K562 (cell line): ENCODE measurements at regions not wholly inside any gene's neighbourhood (a gene's known extent, or its start where the extent isn't known, plus 50 kb on each side); places are given as distances from the start of the nearest gene placed in this dataset.

Source experiments
- CBX2 ChIP-seq: fragments of 200-600 bp; sonication (generic); IDR thresholded peaks from one replicate; pipeline ENCODE4 v1.6.1; 2012; ENCODE audit warnings: mild to moderate bottlenecking, low read length, inconsistent platforms; ENCODE audit not compliant: insufficient read depth, poor library complexity, severe bottlenecking
- FUS ChIP-seq: fragments of 200-400 bp; formaldehyde crosslinking; optimal IDR thresholded peaks from 2 replicates; pipeline ENCODE3; 2017; ENCODE audit warnings: low read depth, low read length
- MYBL2 ChIP-seq, 2 experiments: fragments of 450-650 bp in 1 of 2; sonication (generic) in 1 of 2; formaldehyde crosslinking in 1 of 2; IDR thresholded peaks; 2 replicates each; pipeline versions ENCODE4 v1.6.1 to v1.8.1; 2017 to 2022; ENCODE audit warnings: borderline replicate concordance in 1 of 2, inconsistent platforms in 1 of 2, low read depth in 1 of 2, mild to moderate bottlenecking in 1 of 2, missing genetic modification reagents in 1 of 2, moderate library complexity in 1 of 2
- NBN ChIP-seq: fragments of 450-650 bp; IDR thresholded peaks from 2 replicates; pipeline ENCODE4 v1.6.1; 2016; ENCODE audit warnings: low read depth, mild to moderate bottlenecking
- POLR2B ChIP-seq: fragments of 450-650 bp; IDR thresholded peaks from 2 replicates; pipeline ENCODE4 v1.6.1; 2018; ENCODE audit warnings: low read depth; ENCODE audit not compliant: partially characterized antibody
- RBM25 ChIP-seq: fragments of 200-400 bp; formaldehyde crosslinking; IDR thresholded peaks from 2 replicates; pipeline ENCODE4 v1.6.1; 2018; ENCODE audit warnings: low read length, low read depth, moderate library complexity; ENCODE audit not compliant: severe bottlenecking
- SIN3B ChIP-seq: fragments of 450-650 bp; IDR thresholded peaks from 2 replicates; pipeline ENCODE4 v1.6.1; 2017; ENCODE audit warnings: low read depth, mild to moderate bottlenecking, moderate library complexity
- SLC30A9 ChIP-seq: fragments of 250-450 bp; sonication (Bioruptor Pico); IDR thresholded peaks from 2 replicates; pipeline ENCODE4 v1.8.0; 2022; ENCODE audit warnings: mild to moderate bottlenecking, moderate library complexity
- ZC3H4 ChIP-seq: sonication (generic); formaldehyde crosslinking; IDR thresholded peaks from 2 replicates; pipeline ENCODE4 v1.9.0; 2021; ENCODE audit warnings: missing genetic modification reagents, borderline replicate concordance
- ZFP30 ChIP-seq: fragments of 250-450 bp; sonication (Bioruptor Pico); IDR thresholded peaks from 2 replicates; pipeline ENCODE4 v1.8.0; 2022; ENCODE audit warnings: moderate library complexity, mild to moderate bottlenecking, inconsistent platforms, borderline replicate concordance
- ZKSCAN1 ChIP-seq: fragments of 150-350 bp; IDR thresholded peaks from 2 replicates; pipeline ENCODE4 v1.6.1; 2016; ENCODE audit warnings: low read depth, low read length
- ZNF239 ChIP-seq: fragments of 250-450 bp; sonication (Bioruptor Pico); IDR thresholded peaks from 2 replicates; pipeline ENCODE4 v1.4.0; 2020; ENCODE audit warnings: mild to moderate bottlenecking
- ZNF551 ChIP-seq: fragments of 250-450 bp; sonication (Bioruptor Pico); IDR thresholded peaks from 2 replicates; pipeline ENCODE4 v1.5.0; 2021; ENCODE audit warnings: mild to moderate bottlenecking, moderate library complexity
- TF ChIP-seq, protein P1 (sequence below): sonication (generic); formaldehyde crosslinking; IDR thresholded peaks from 2 replicates; pipeline ENCODE4 v1.8.1; 2023; ENCODE audit warnings: missing genetic modification reagents, mild to moderate bottlenecking, borderline replicate concordance
- TF ChIP-seq, protein P2 (sequence below): fragments of 450-650 bp; IDR thresholded peaks from 2 replicates; pipeline ENCODE4 v1.7.0; 2016; ENCODE audit warnings: borderline replicate concordance
- TF ChIP-seq, protein P3 (sequence below): sonication (generic); formaldehyde crosslinking; IDR thresholded peaks from 2 replicates; pipeline ENCODE4 v1.8.0; 2022; ENCODE audit warnings: mild to moderate bottlenecking, missing genetic modification reagents
- TF ChIP-seq, protein P4 (sequence below): fragments of 450-650 bp; IDR thresholded peaks from 2 replicates; pipeline ENCODE4 v1.6.1; 2017; ENCODE audit warnings: antibody characterized with exemption
- TF ChIP-seq, protein P5 (sequence below): sonication (generic); formaldehyde crosslinking; IDR thresholded peaks from 2 replicates; pipeline ENCODE4 v1.8.0; 2022; ENCODE audit warnings: missing genetic modification reagents, mild to moderate bottlenecking, moderate library complexity, borderline replicate concordance

DNA sequence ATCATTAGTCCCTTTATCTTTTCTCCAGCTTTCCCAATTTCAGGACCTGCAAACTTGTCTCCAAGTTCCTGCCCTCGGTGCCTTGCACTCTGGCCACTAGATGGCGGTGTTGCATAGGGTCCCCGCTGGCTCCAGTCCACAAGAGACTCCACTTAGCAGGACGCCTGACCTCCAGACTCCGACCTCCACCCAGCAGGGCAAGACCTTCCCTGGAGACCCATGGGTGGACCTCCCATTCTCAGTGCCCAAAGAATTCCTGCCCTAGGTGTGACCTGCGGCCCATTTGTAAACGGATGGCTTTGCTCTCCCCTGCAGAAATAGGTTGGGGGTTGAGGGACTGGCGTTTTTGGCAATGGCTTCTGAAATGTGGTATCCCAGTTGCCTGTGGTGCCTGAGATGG is 82.6 kb downstream of the LSM3 start (continued):
- TF ChIP-seq SLC30A9 (CRISPR knock-in tag) = no peak
- no peak for TF ChIP-seq ZFP30
- TF ChIP-seq, protein P1, sequence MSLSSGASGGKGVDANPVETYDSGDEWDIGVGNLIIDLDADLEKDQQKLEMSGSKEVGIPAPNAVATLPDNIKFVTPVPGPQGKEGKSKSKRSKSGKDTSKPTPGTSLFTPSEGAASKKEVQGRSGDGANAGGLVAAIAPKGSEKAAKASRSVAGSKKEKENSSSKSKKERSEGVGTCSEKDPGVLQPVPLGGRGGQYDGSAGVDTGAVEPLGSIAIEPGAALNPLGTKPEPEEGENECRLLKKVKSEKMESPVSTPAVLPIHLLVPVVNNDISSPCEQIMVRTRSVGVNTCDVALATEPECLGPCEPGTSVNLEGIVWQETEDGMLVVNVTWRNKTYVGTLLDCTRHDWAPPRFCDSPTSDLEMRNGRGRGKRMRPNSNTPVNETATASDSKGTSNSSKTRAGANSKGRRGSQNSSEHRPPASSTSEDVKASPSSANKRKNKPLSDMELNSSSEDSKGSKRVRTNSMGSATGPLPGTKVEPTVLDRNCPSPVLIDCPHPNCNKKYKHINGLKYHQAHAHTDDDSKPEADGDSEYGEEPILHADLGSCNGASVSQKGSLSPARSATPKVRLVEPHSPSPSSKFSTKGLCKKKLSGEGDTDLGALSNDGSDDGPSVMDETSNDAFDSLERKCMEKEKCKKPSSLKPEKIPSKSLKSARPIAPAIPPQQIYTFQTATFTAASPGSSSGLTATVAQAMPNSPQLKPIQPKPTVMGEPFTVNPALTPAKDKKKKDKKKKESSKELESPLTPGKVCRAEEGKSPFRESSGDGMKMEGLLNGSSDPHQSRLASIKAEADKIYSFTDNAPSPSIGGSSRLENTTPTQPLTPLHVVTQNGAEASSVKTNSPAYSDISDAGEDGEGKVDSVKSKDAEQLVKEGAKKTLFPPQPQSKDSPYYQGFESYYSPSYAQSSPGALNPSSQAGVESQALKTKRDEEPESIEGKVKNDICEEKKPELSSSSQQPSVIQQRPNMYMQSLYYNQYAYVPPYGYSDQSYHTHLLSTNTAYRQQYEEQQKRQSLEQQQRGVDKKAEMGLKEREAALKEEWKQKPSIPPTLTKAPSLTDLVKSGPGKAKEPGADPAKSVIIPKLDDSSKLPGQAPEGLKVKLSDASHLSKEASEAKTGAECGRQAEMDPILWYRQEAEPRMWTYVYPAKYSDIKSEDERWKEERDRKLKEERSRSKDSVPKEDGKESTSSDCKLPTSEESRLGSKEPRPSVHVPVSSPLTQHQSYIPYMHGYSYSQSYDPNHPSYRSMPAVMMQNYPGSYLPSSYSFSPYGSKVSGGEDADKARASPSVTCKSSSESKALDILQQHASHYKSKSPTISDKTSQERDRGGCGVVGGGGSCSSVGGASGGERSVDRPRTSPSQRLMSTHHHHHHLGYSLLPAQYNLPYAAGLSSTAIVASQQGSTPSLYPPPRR (CRISPR knock-in tag) = no peak
- peak; percentile 82; the same call in 1 of the 2 replicates for TF ChIP-seq NBN
- TF ChIP-seq ZC3H4 (CRISPR knock-in tag) = no peak
- TF ChIP-seq FUS = no peak
- no peak for TF ChIP-seq POLR2B
- no peak for TF ChIP-seq MYBL2 (IDR thresholded peaks at IDR 0.05; ENCODE audit: low read depth)
- TF ChIP-seq MYBL2 (CRISPR knock-in tag; IDR thresholded peaks at IDR 0.05; ENCODE audit: borderline replicate concordance) = no peak
- peak; percentile 35; the same call in 1 of the 2 replicates for TF ChIP-seq ZKSCAN1
- no peak for TF ChIP-seq ZNF239
- TF ChIP-seq, protein P2, sequence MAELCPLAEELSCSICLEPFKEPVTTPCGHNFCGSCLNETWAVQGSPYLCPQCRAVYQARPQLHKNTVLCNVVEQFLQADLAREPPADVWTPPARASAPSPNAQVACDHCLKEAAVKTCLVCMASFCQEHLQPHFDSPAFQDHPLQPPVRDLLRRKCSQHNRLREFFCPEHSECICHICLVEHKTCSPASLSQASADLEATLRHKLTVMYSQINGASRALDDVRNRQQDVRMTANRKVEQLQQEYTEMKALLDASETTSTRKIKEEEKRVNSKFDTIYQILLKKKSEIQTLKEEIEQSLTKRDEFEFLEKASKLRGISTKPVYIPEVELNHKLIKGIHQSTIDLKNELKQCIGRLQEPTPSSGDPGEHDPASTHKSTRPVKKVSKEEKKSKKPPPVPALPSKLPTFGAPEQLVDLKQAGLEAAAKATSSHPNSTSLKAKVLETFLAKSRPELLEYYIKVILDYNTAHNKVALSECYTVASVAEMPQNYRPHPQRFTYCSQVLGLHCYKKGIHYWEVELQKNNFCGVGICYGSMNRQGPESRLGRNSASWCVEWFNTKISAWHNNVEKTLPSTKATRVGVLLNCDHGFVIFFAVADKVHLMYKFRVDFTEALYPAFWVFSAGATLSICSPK = no peak
- TF ChIP-seq, protein P3, sequence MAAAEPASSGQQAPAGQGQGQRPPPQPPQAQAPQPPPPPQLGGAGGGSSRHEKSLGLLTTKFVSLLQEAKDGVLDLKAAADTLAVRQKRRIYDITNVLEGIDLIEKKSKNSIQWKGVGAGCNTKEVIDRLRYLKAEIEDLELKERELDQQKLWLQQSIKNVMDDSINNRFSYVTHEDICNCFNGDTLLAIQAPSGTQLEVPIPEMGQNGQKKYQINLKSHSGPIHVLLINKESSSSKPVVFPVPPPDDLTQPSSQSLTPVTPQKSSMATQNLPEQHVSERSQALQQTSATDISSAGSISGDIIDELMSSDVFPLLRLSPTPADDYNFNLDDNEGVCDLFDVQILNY = 0 out of 2 replicates have a peak, but pooled peaks have one; percentile 52
- TF ChIP-seq, protein P4, sequence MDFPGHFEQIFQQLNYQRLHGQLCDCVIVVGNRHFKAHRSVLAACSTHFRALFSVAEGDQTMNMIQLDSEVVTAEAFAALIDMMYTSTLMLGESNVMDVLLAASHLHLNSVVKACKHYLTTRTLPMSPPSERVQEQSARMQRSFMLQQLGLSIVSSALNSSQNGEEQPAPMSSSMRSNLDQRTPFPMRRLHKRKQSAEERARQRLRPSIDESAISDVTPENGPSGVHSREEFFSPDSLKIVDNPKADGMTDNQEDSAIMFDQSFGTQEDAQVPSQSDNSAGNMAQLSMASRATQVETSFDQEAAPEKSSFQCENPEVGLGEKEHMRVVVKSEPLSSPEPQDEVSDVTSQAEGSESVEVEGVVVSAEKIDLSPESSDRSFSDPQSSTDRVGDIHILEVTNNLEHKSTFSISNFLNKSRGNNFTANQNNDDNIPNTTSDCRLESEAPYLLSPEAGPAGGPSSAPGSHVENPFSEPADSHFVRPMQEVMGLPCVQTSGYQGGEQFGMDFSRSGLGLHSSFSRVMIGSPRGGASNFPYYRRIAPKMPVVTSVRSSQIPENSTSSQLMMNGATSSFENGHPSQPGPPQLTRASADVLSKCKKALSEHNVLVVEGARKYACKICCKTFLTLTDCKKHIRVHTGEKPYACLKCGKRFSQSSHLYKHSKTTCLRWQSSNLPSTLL = no peak
- TF ChIP-seq ZNF551 (CRISPR knock-in tag) = no peak
- TF ChIP-seq RBM25 = peak; percentile 11
- TF ChIP-seq SIN3B = no peak
- TF ChIP-seq, protein P5, sequence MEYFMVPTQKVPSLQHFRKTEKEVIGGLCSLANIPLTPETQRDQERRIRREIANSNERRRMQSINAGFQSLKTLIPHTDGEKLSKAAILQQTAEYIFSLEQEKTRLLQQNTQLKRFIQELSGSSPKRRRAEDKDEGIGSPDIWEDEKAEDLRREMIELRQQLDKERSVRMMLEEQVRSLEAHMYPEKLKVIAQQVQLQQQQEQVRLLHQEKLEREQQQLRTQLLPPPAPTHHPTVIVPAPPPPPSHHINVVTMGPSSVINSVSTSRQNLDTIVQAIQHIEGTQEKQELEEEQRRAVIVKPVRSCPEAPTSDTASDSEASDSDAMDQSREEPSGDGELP (CRISPR knock-in tag) = peak; percentile 69; the same call in 1 of the 2 replicates
- no peak for TF ChIP-seq CBX2
